Transverse colon (tissue), 4 donors: ENCODE measurements at regions not wholly inside any gene's neighbourhood (a gene's known extent, or its start where the extent isn't known, plus 50 kb on each side); places are given as distances from the start of the nearest gene placed in this dataset.

Source experiments
- DNase-seq: peaks from one replicate; pipeline ENCODE4 v3.0.0-alpha.2; 2019
- H3K27ac ChIP-seq, 4 donors: fragments of 200-600 bp; sonication (generic); 2 replicates each; pipeline ENCODE4 v1.5.1; 2016 to 2018; ENCODE audit warnings: inconsistent platforms in 4 of 4
- H3K27me3 ChIP-seq: fragments of 200-600 bp; sonication (generic); 2 replicates; pipeline ENCODE4 v1.5.1; 2017; ENCODE audit warnings: inconsistent platforms
- H3K36me3 ChIP-seq, 4 donors: fragments of 200-600 bp; sonication (generic); 2 replicates each; pipeline ENCODE4 v1.5.1; 2017 to 2019; ENCODE audit warnings: inconsistent platforms in 4 of 4
- H3K4me1 ChIP-seq, 4 donors: fragments of 200-600 bp; sonication (generic); 2 replicates each; pipeline ENCODE4 v1.5.1; 2017 to 2020; ENCODE audit warnings: inconsistent platforms in 4 of 4
- H3K4me3 ChIP-seq, 4 donors: fragments of 200-600 bp; sonication (generic); 1 replicate in 1 of 4; 2 replicates in 3 of 4; pipeline versions ENCODE4 v1.5.1 to v1.6.1; 2017 to 2019; ENCODE audit warnings: inconsistent platforms in 4 of 4
- H3K9me3 ChIP-seq, 2 donors: fragments of 200-600 bp; sonication (generic); 2 replicates each; pipeline ENCODE4 v1.5.1; 2017 to 2019; ENCODE audit warnings: inconsistent platforms in 2 of 2
- EP300 ChIP-seq: sonication (generic); formaldehyde crosslinking; IDR thresholded peaks from one replicate; pipeline ENCODE4 v1.6.1; 2017; ENCODE audit warnings: antibody characterized with exemption, low read depth
- POLR2A ChIP-seq: fragments of 450-650 bp; IDR thresholded peaks from one replicate; pipeline ENCODE4 v1.6.1; 2016; ENCODE audit warnings: antibody characterized with exemption, mild to moderate bottlenecking, moderate library complexity
- POLR2AphosphoS5 ChIP-seq, 3 donors: sonication (generic); formaldehyde crosslinking; IDR thresholded peaks; one replicate each; pipeline ENCODE4 v1.6.1; 2016; ENCODE audit warnings: antibody characterized with exemption in 3 of 3
- WGBS, 2 donors: methylation state at CpG; one replicate each; pipeline ENCODE4 v1.1.5; 2018; ENCODE audit warnings: low coverage in 1 of 2; 5-methylcytosine and 5-hydroxymethylcytosine counted together
- in situ Hi-C, 4 donors: fragments of 200-750 bp; cut with MboI; loops; one replicate each; pipeline versions ENCODE4 v1.15.0 to v1.15.1; 2017; ENCODE audit warnings: low sequenced_read_pairs in 3 of 4, low pct_ligation_motif_present in 1 of 4, low pct_unique_long_range_greater_than_20kb in 1 of 4
- intact Hi-C: fragments of 100-400 bp; cut with DNase I; formaldehyde crosslinking; loops from one replicate; pipeline ENCODE4 v1.15.1; 2023; ENCODE audit warnings: low total_unique reads
- TF ChIP-seq, protein P1 (sequence below), 5 experiments: fragments of 200-600 bp in 3 of 5; fragments of 450-650 bp in 2 of 5; sonication (generic) in 3 of 5; IDR thresholded peaks; 1 replicate in 2 of 5; 2 replicates in 3 of 5; pipeline ENCODE4 v1.5.1; 2016 to 2017; ENCODE audit warnings: antibody characterized with exemption in 5 of 5, inconsistent platforms in 3 of 5, mild to moderate bottlenecking in 2 of 5, moderate library complexity in 1 of 5

DNA sequence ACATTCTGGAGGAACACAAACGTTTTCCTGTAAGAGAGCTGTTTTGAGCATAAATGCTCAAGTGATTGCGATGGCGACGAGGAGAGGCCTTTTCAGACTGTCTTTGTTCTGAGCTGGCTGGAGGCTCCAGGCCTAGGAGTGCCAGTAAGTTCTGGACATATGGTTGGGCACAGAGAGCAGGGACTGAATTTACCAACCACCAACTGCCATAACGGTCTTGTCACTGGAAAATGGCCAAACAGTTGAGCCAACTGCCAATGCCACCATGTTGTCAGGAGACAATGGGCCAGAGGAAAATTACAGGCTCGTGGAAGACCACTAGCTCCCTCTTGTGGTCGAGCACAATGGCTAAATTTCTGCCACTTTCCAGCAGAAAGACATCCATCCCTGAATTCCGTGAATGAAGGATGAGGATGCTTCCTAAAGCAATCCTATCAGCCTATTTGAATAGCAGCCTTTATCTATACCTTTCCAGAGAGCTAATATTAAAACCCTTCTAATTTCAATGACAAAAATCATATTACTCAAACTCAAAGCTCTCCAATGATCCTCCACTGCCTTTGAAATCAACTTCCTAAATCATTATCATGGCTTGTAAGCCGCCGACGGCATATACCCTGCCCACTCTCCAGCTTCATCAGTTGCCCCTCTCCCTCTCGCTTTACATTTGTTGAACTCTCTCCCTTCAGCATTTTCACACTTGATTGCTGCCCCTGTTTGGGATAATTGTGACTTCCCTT lies 66.9 kb upstream of the GLIS3 start:
- H3K27ac ChIP-seq, result no peak overlapping the region
- intact Hi-C loops, result no loop called here
- in situ Hi-C loops, result loop anchor here (10.0 to 25.0 kb wide), 4 partner anchors 629 to 1504 kb away; no protein-coding TSS in a partner anchor

DNA sequence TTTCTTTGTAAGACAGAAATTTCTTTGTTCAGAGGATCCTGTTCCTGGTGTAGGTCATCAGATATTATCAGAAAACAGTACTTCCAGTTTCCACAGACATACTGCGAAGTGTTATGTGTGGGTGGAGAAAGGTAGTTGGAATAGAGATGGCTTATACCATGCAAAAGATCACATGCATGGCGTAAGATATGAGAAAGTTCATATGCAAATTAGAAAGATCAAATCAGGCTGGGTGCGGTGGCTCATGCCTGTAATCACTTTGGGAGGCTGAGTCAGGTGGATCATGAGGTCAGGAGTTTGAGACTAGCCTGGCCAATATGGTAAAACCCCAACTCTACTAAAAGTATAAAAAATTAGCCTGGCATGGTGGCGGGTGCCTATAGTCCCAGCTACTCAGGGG lies 65.2 kb upstream of the GLIS3 start:
- no peak for DNase-seq
- Histone ChIP-seq H3K4me3 (no peak overlapping the region), H3K4me1 (no peaks in the 10 kb centered on the region), H3K9me3 (no peaks in the 10 kb centered on the region), H3K36me3 (no peaks in the 10 kb centered on the region), H3K27ac (no peak overlapping the region), H3K27me3 (no peaks in the 10 kb centered on the region)
- intact Hi-C loops, result no loop called here
- TF ChIP-seq POLR2A (no peak), EP300 (no peak), POLR2AphosphoS5 (IDR thresholded peaks at IDR 0.05) (no peak)
- TF ChIP-seq, protein P1, sequence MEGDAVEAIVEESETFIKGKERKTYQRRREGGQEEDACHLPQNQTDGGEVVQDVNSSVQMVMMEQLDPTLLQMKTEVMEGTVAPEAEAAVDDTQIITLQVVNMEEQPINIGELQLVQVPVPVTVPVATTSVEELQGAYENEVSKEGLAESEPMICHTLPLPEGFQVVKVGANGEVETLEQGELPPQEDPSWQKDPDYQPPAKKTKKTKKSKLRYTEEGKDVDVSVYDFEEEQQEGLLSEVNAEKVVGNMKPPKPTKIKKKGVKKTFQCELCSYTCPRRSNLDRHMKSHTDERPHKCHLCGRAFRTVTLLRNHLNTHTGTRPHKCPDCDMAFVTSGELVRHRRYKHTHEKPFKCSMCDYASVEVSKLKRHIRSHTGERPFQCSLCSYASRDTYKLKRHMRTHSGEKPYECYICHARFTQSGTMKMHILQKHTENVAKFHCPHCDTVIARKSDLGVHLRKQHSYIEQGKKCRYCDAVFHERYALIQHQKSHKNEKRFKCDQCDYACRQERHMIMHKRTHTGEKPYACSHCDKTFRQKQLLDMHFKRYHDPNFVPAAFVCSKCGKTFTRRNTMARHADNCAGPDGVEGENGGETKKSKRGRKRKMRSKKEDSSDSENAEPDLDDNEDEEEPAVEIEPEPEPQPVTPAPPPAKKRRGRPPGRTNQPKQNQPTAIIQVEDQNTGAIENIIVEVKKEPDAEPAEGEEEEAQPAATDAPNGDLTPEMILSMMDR (IDR thresholded peaks at IDR 0.05), result no peak
- in situ Hi-C loops, result loop anchor here (10.0 to 25.0 kb wide), 4 partner anchors 628 to 1503 kb away; no protein-coding TSS in a partner anchor
- 80 to 81% methylated on average over 2 to 4 of the region's 4 CpGs for WGBS, 2 donors

More for the DNA sequence above, 66.9 kb upstream of the GLIS3 start:
- Histone ChIP-seq H3K9me3 (no peaks in the 10 kb centered on the region), H3K4me1 (no peaks in the 10 kb centered on the region), H3K4me3 (no peak overlapping the region), H3K36me3 (no peaks in the 10 kb centered on the region), H3K27me3 (no peaks in the 10 kb centered on the region)
- WGBS, 2 donors, result 68 to 79% methylated on average over 10 to 12 of the region's 12 CpGs
- peak; percentile 19 for DNase-seq
- TF ChIP-seq POLR2A (no peak), EP300 (no peak), POLR2AphosphoS5 (IDR thresholded peaks at IDR 0.05) (no peak)
- TF ChIP-seq, protein P1 (IDR thresholded peaks at IDR 0.05), result peak; percentile 53 to 69 (median 66)

DNA sequence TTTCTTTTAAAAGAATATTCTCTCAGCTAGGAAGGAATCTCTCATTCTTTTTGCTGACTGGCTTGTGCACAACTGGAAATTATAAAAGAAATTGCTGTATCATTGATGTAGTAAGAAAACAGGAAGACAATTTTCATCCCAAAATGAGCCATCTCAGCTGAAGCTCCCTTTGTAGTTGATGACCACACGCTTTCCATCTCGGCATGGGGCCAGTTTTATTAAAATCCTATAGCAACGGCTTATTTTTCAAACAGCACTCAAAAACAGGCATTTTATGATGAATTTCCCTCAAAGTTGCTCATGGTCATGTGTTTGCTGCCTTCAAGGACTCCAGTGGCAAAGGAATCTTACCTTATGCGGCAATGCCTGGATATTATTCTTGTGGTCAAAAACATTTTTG lies 62.4 kb upstream of the GLIS3 start:
- in situ Hi-C loops (loop anchor here (10.0 to 25.0 kb wide), 4 partner anchors 625 to 1500 kb away; no protein-coding TSS in a partner anchor), intact Hi-C loops (no loop called here)
- no peaks in the 10 kb centered on the region for H3K36me3 ChIP-seq
- no peak for DNase-seq
- H3K4me3 ChIP-seq, result no peak overlapping the region
- no peak overlapping the region for H3K27ac ChIP-seq
- H3K4me1 ChIP-seq, result no peaks in the 10 kb centered on the region
- no peaks in the 10 kb centered on the region for H3K9me3 ChIP-seq
- WGBS, 2 donors, result 88 to 90% methylated on average over 4 of the region's 4 CpGs
- no peaks in the 10 kb centered on the region for H3K27me3 ChIP-seq
- no peak for TF ChIP-seq POLR2A
- TF ChIP-seq, protein P1 (IDR thresholded peaks at IDR 0.05), result no peak
- no peak for TF ChIP-seq EP300
- TF ChIP-seq POLR2AphosphoS5 (IDR thresholded peaks at IDR 0.05), result no peak

DNA sequence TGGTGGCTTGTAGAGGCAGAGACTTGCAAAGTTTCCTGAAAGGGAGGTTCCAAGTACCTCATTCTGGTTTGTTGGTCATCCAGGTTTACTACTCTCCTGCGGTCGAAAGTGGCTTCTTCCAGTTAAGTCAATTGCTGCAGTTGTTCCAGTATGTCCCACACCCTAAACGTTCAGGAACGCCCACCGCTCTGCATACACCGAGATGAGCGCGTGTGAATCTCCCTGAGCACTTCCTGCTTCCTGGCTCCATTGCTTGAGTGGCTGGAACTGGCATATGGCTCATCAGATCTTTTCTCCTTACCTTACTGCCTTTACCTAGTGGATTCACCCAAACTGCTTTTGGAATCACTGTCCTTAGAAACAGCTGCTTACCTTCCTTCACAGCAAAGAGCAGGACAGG lies 59.1 kb upstream of the GLIS3 start:
- TF ChIP-seq EP300 (no peak), POLR2A (no peak), POLR2AphosphoS5 (IDR thresholded peaks at IDR 0.05) (no peak)
- TF ChIP-seq, protein P1 (IDR thresholded peaks at IDR 0.05), result no peak
- DNase-seq, result no peak
- no peaks in the 10 kb centered on the region for H3K4me1 ChIP-seq
- no peaks in the 10 kb centered on the region for H3K9me3 ChIP-seq
- in situ Hi-C loops, result loop anchor here in 3 of 4 donors (25.0 kb wide), 3 partner anchors 622 to 1497 kb away; no protein-coding TSS in a partner anchor
- WGBS, 2 donors, result 87 to 95% methylated on average over 8 of the region's 8 CpGs
- H3K36me3 ChIP-seq, result no peaks in the 10 kb centered on the region
- H3K4me3 ChIP-seq, result no peak overlapping the region
- intact Hi-C loops, result loop anchor here (10.0 kb wide), 1 partner anchor 1494 kb away; no protein-coding TSS in a partner anchor
- H3K27me3 ChIP-seq, result no peaks in the 10 kb centered on the region
- no peak overlapping the region for H3K27ac ChIP-seq
